PFSK-1 (cell line): ENCODE measurements at regions not wholly inside any gene's neighbourhood (a gene's known extent, or its start where the extent isn't known, plus 50 kb on each side); places are given as distances from the start of the nearest gene placed in this dataset.

Experiments
- SIN3A ChIP-seq: IDR thresholded peaks from 2 replicates; pipeline ENCODE4 v1.6.1; 2012; ENCODE audit warnings: mild to moderate bottlenecking, low read length, moderate library complexity, borderline replicate concordance; ENCODE audit not compliant: insufficient read depth
- TAF1 ChIP-seq: IDR thresholded peaks from 2 replicates; pipeline ENCODE4 v1.6.1; 2012; ENCODE audit warnings: low read length, control low read depth, borderline replicate concordance; ENCODE audit not compliant: insufficient read depth
- TF ChIP-seq, protein P1 (sequence below), 2 experiments: IDR thresholded peaks; 2 replicates each; pipeline versions ENCODE4 v1.6.1 to v1.8.0; 2011 to 2012; ENCODE audit warnings: low read depth in 2 of 2, low read length in 2 of 2, control low read depth in 1 of 2, inconsistent platforms in 1 of 2, mild to moderate bottlenecking in 1 of 2, moderate library complexity in 1 of 2; ENCODE audit not compliant: insufficient read depth in 1 of 2

DNA sequence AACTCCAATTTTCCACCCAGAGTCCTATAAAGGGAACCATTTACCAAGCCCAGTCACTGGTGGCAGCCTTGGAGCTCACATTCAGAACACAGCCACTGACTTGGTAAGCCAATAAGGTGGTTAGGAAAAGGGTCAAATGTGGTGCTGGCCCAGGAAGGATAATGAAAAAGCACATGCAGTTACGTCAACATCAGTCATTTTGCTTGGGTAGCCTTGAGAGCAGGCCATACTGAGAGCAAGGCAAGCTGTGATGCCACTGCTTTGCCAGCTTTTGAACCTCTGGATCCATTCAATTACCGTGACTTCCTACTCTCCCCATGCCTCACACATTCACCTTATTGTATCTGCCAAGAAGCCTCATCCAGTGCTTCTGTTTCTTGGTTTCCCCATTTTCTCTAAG is 253.6 kb downstream of the OPA1 start:
- TF ChIP-seq, protein P1, sequence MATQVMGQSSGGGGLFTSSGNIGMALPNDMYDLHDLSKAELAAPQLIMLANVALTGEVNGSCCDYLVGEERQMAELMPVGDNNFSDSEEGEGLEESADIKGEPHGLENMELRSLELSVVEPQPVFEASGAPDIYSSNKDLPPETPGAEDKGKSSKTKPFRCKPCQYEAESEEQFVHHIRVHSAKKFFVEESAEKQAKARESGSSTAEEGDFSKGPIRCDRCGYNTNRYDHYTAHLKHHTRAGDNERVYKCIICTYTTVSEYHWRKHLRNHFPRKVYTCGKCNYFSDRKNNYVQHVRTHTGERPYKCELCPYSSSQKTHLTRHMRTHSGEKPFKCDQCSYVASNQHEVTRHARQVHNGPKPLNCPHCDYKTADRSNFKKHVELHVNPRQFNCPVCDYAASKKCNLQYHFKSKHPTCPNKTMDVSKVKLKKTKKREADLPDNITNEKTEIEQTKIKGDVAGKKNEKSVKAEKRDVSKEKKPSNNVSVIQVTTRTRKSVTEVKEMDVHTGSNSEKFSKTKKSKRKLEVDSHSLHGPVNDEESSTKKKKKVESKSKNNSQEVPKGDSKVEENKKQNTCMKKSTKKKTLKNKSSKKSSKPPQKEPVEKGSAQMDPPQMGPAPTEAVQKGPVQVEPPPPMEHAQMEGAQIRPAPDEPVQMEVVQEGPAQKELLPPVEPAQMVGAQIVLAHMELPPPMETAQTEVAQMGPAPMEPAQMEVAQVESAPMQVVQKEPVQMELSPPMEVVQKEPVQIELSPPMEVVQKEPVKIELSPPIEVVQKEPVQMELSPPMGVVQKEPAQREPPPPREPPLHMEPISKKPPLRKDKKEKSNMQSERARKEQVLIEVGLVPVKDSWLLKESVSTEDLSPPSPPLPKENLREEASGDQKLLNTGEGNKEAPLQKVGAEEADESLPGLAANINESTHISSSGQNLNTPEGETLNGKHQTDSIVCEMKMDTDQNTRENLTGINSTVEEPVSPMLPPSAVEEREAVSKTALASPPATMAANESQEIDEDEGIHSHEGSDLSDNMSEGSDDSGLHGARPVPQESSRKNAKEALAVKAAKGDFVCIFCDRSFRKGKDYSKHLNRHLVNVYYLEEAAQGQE (IDR thresholded peaks at IDR 0.05; ENCODE audit: insufficient read depth in 1 of 2, low read depth in 2 of 2, low read length in 2 of 2): no peak
- TF ChIP-seq SIN3A (no peak), TAF1 (no peak)
